Uterus (tissue), 2 donors: ENCODE measurements at regions not wholly inside any gene's neighbourhood (a gene's known extent, or its start where the extent isn't known, plus 50 kb on each side); places are given as distances from the start of the nearest gene placed in this dataset.

Experiments used
- CTCF ChIP-seq, 4 experiments: fragments of 200-600 bp in 2 of 4; fragments of 450-650 bp in 2 of 4; sonication (generic) in 2 of 4; IDR thresholded peaks; one replicate each; pipeline ENCODE4 v1.5.1; 2016 to 2019; ENCODE audit warnings: antibody characterized with exemption in 4 of 4, mild to moderate bottlenecking in 2 of 4, moderate library complexity in 1 of 4
- POLR2A ChIP-seq, 2 donors: fragments of 450-650 bp; IDR thresholded peaks; one replicate each; pipeline ENCODE4 v1.6.1; 2016; ENCODE audit warnings: antibody characterized with exemption in 2 of 2, mild to moderate bottlenecking in 1 of 2, moderate library complexity in 1 of 2

- TF ChIP-seq CTCF (IDR thresholded peaks at IDR 0.05) (peak; percentile 41 to 65 (median 52)), POLR2A (IDR thresholded peaks at IDR 0.05) (no peak)
These were observed 210.1 kb upstream of the CCN2 start for GRCh38 chr6:132161283-132161682.
